HCT116 (cell line): ENCODE measurements at regions not wholly inside any gene's neighbourhood (a gene's known extent, or its start where the extent isn't known, plus 50 kb on each side); places are given as distances from the start of the nearest gene placed in this dataset.

ENCODE experiments used
- ATAC-seq: fragments of 200-7000 bp; cut with Tn5 transposase; 2 replicates; pipeline ENCODE4 v1.9.1; 2020; ENCODE audit warnings: mild to moderate bottlenecking, moderate library complexity
- BruUV-seq: library from RNA; stranded (reverse); fragments of 400-500 nt; replicated peaks from 2 replicates; lab custom pipeline; 2021; lab: Mats Ljungman, UMichigan
- CTCF ChIA-PET: fragments of 300-600 bp; sonication (Branson Sonifier 250); formaldehyde crosslinking; loops from one replicate; lab custom pipeline; 2021; ENCODE audit warnings: antibody characterized with exemption; lab: Charles Lee
- POLR2A ChIA-PET: fragments of 300-600, 350-600 bp; sonication (Branson Sonifier 250); formaldehyde crosslinking; loops from one replicate; lab custom pipeline; 2021; ENCODE audit warnings: antibody characterized with exemption; lab: Charles Lee
- RAD21 ChIA-PET, 2 experiments: fragments of 300-600 bp; sonication (Branson Sonifier 250); formaldehyde crosslinking; loops; one replicate each; lab custom pipeline; 2023; ENCODE audit warnings: low total read pairs in 2 of 2; ENCODE audit not compliant: uncharacterized antibody in 2 of 2, unreplicated experiment in 2 of 2, low non-redundant PET in 1 of 2; lab: Charles Lee
- DNase-seq: peaks from one replicate; pipeline ENCODE4 v3.0.0-alpha.2; 2010; ENCODE audit warnings: low read depth, low spot score
- H2AFZ ChIP-seq: fragments of 200-600 bp; shearing (Covaris generic), sonication (generic); 2 replicates; pipeline ENCODE4 v1.6.1; 2017; ENCODE audit warnings: low read depth, mixed run types, mixed read lengths, antibody characterized with exemption, low read length; ENCODE audit not compliant: poor library complexity, severe bottlenecking
- H3K27ac ChIP-seq: 2 replicates; pipeline ENCODE4 v1.5.1; 2012; ENCODE audit warnings: low read depth, low read length
- H3K27me3 ChIP-seq: fragments of 200-600 bp; sonication (generic); 2 replicates; pipeline ENCODE4 v1.6.1; 2016; ENCODE audit warnings: mixed run types, low read length, mixed read lengths; ENCODE audit not compliant: insufficient read depth
- H3K36me3 ChIP-seq, 2 experiments: fragments of 200-500 bp in 1 of 2; fragments of 200-600 bp in 1 of 2; sonication (Bioruptor generic) in 1 of 2; sonication (generic) in 1 of 2; 2 replicates each; pipeline versions ENCODE4 v1.5.1 to v1.6.1; 2014 to 2016; ENCODE audit warnings: low read length in 2 of 2, inconsistent platforms in 1 of 2, mixed read lengths in 1 of 2, mixed run types in 1 of 2; ENCODE audit not compliant: insufficient read depth in 2 of 2, control insufficient read depth in 1 of 2
- H3K4me1 ChIP-seq, 2 experiments: fragments of 200-600 bp in 1 of 2; sonication (generic) in 1 of 2; 2 replicates each; pipeline versions ENCODE4 v1.5.1 to v1.6.1; 2012 to 2017; ENCODE audit warnings: low read length in 2 of 2, inconsistent platforms in 1 of 2, mild to moderate bottlenecking in 1 of 2, mixed read lengths in 1 of 2, mixed run types in 1 of 2, moderate library complexity in 1 of 2; ENCODE audit not compliant: insufficient read depth in 2 of 2, control insufficient read depth in 1 of 2
- H3K4me2 ChIP-seq: fragments of 200-600 bp; sonication (generic); 2 replicates; pipeline ENCODE4 v1.6.1; 2017; ENCODE audit warnings: mixed run types, low read length, mixed read lengths
- H3K4me3 ChIP-seq, 2 experiments: fragments of 200-600 bp in 1 of 2; sonication (generic) in 1 of 2; replicated peaks in 1 of 2; 2 replicates each; pipeline ENCODE4 v1.5.1; 2011 to 2016; ENCODE audit warnings: low read length in 2 of 2, control low read depth in 1 of 2, low read depth in 1 of 2, mild to moderate bottlenecking in 1 of 2, mixed read lengths in 1 of 2, mixed run types in 1 of 2
- H3K79me2 ChIP-seq: fragments of 200-600 bp; sonication (generic); 2 replicates; pipeline ENCODE4 v1.6.1; 2017; ENCODE audit warnings: mild to moderate bottlenecking, mixed run types, low read length, moderate library complexity, mixed read lengths; ENCODE audit not compliant: insufficient read depth
- H3K9ac ChIP-seq: fragments of 200-600 bp; sonication (generic); 2 replicates; pipeline ENCODE4 v1.6.1; 2016; ENCODE audit warnings: low read length, mixed read lengths
- H3K9me2 ChIP-seq: fragments of 200-600 bp; sonication (generic), shearing (Covaris generic); 2 replicates; pipeline ENCODE4 v1.6.1; 2017; ENCODE audit warnings: mixed run types, mild to moderate bottlenecking, moderate library complexity; ENCODE audit not compliant: insufficient read depth
- H3K9me3 ChIP-seq, 2 experiments: fragments of 200-500 bp in 1 of 2; fragments of 200-600 bp in 1 of 2; sonication (Bioruptor generic) in 1 of 2; sonication (generic) in 1 of 2; 2 replicates each; pipeline ENCODE4 v1.6.1; 2014 to 2017; ENCODE audit warnings: low read length in 2 of 2, mixed read lengths in 2 of 2, inconsistent platforms in 1 of 2, low read depth in 1 of 2, mild to moderate bottlenecking in 1 of 2, mixed run types in 1 of 2, moderate library complexity in 1 of 2; ENCODE audit not compliant: control insufficient read depth in 1 of 2, insufficient read depth in 1 of 2
- H4K20me1 ChIP-seq: fragments of 200-600 bp; sonication (generic), shearing (Covaris generic); 2 replicates; pipeline ENCODE4 v1.6.1; 2017; ENCODE audit warnings: mixed run types, mild to moderate bottlenecking, moderate library complexity; ENCODE audit not compliant: insufficient read depth
- CTCF ChIP-seq, 3 experiments: fragments of 200-600 bp in 1 of 3; sonication (generic) in 1 of 3; IDR thresholded peaks in 2 of 3; conservative IDR thresholded peaks in 1 of 3; 2 replicates each; pipeline ENCODE4 v1.5.1; 2012 to 2017; ENCODE audit warnings: low read depth in 2 of 3, low read length in 2 of 3, antibody characterized with exemption in 1 of 3, borderline replicate concordance in 1 of 3, control low read depth in 1 of 3, mild to moderate bottlenecking in 1 of 3, mixed read lengths in 1 of 3, mixed run types in 1 of 3, moderate library complexity in 1 of 3; ENCODE audit not compliant: insufficient read depth in 1 of 3
- EGR1 ChIP-seq: IDR thresholded peaks from 2 replicates; pipeline ENCODE4 v1.6.1; 2012; ENCODE audit warnings: low read depth
- EZH2 ChIP-seq: fragments of 200-600 bp; sonication (generic); IDR thresholded peaks from 2 replicates; pipeline ENCODE4 v1.6.1; 2017; ENCODE audit warnings: antibody characterized with exemption, mixed run types
- EZH2phosphoT487 ChIP-seq: fragments of 200-600 bp; IDR thresholded peaks from 2 replicates; pipeline ENCODE4 v1.6.1; 2018; ENCODE audit warnings: antibody characterized with exemption, borderline replicate concordance
- POLR2A ChIP-seq: IDR thresholded peaks from 2 replicates; pipeline ENCODE4 v1.7.0; 2011; ENCODE audit warnings: borderline replicate concordance; ENCODE audit not compliant: insufficient read depth, insufficient read length; ENCODE audit errors: extremely low read depth
- POLR2AphosphoS5 ChIP-seq: IDR thresholded peaks from 2 replicates; pipeline ENCODE4 v1.6.1; 2011; ENCODE audit warnings: mild to moderate bottlenecking, low read depth, low read length, moderate library complexity
- RAD21 ChIP-seq: IDR thresholded peaks from 2 replicates; pipeline ENCODE4 v1.6.1; 2012; ENCODE audit warnings: low read depth, mild to moderate bottlenecking
- SIN3A ChIP-seq: IDR thresholded peaks from 2 replicates; pipeline ENCODE4 v1.6.1; 2012; ENCODE audit warnings: low read depth
- SP1 ChIP-seq: IDR thresholded peaks from 2 replicates; pipeline ENCODE4 v1.6.1; 2012; ENCODE audit warnings: low read depth
- SRF ChIP-seq: IDR thresholded peaks from 2 replicates; pipeline ENCODE4 v1.6.1; 2012; ENCODE audit warnings: low read depth
- TCF7L2 ChIP-seq: IDR thresholded peaks from 2 replicates; pipeline ENCODE4 v1.7.0; 2011; ENCODE audit warnings: borderline replicate concordance, inconsistent platforms; ENCODE audit not compliant: insufficient read depth, insufficient read length; ENCODE audit errors: extremely low read depth
- YY1 ChIP-seq: IDR thresholded peaks from 2 replicates; pipeline ENCODE4 v1.6.1; 2011; ENCODE audit warnings: low read length, low read depth, moderate library complexity, mild to moderate bottlenecking; ENCODE audit not compliant: insufficient replicate concordance; ENCODE audit errors: extremely low read depth
- ZBTB33 ChIP-seq: IDR thresholded peaks from 2 replicates; pipeline ENCODE4 v1.6.1; 2011; ENCODE audit warnings: mild to moderate bottlenecking, low read length, moderate library complexity; ENCODE audit not compliant: insufficient replicate concordance; ENCODE audit errors: extremely low read depth
- ZFX ChIP-seq: fragments of 450-650 bp; IDR thresholded peaks from 2 replicates; pipeline ENCODE4 v1.6.1; 2017
- intact Hi-C: fragments of 100-400 bp; cut with micrococcal nuclease; formaldehyde crosslinking; loops from 2 replicates; pipeline ENCODE4 v1.10.0; 2022

GRCh38 chr20:51861726-51862466, 59.6 kb upstream of the SALL4 start:
- TF ChIP-seq EZH2phosphoT487 (no peak), TCF7L2 (no peak), POLR2AphosphoS5 (no peak), SRF (no peak), RAD21 (no peak)
- DNase-seq (no peak), ATAC-seq (no peak)
- no peak overlapping the region for H3K4me2 ChIP-seq
- no peak overlapping the region for H2AFZ ChIP-seq
- ChIA-PET CTCF (no interaction called here), RAD21 (no interaction called here), POLR2A (no interaction called here)
- no peaks in the 10 kb centered on the region for H3K4me1 ChIP-seq
- H3K79me2 ChIP-seq: no peaks in the 10 kb centered on the region
- no peaks in the 10 kb centered on the region for H3K27me3 ChIP-seq
- no peak overlapping the region for H3K4me3 ChIP-seq
- no peaks in the 10 kb centered on the region for H3K9me2 ChIP-seq
- intact Hi-C loops: no loop called here
- H3K9ac ChIP-seq: no peak overlapping the region
- H4K20me1 ChIP-seq: no peaks in the 10 kb centered on the region
- H3K36me3 ChIP-seq: no peaks in the 10 kb centered on the region
- no peaks in the 10 kb centered on the region for H3K9me3 ChIP-seq
- no peak overlapping the region for H3K27ac ChIP-seq
- BruUV-seq: no TSS peak

DNA sequence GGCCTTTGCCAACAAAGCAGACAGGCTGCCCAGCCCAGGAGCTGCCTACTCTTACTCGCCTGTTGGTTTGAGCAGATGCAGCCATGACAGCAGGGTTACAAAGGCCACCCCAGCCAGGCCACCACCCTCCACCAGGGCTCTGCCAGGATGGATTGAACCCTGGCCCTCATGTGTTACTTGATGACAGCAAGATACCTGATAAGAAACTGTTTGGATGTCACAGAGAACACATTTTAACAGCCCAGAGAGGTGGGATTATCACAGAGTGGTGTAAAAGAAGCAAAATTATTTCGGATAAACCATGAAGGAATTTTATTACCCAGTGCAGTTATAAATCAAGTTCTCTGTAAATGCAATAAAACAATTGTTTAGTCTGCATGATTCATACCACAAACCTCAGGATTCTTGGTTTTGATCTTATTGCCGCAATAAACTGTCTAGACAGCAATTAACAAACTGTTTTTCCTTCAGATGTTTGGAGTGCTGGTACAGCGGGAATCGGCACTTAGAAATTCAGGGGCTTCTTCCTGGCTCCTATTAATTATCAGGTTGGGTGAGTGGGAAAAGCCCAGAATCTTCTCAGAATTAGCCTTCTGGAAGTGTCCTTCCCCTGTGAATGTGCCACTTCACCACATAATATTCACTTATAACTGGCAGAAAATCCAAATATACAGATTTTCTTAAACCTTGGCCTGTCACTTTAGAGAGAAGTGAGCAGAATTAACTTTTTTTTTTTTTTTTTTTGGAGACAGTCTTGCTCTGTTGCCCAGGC, 58.0 kb upstream of the SALL4 start:
- Histone ChIP-seq H3K27me3 (no peaks in the 10 kb centered on the region), H3K79me2 (no peaks in the 10 kb centered on the region), H3K9me2 (no peaks in the 10 kb centered on the region), H3K9me3 (no peaks in the 10 kb centered on the region), H4K20me1 (no peaks in the 10 kb centered on the region), H3K4me3 (no peak overlapping the region), H2AFZ (no peak overlapping the region), H3K4me2 (no peak overlapping the region), H3K27ac (no peak overlapping the region), H3K36me3 (no peaks in the 10 kb centered on the region), H3K4me1 (no peaks in the 10 kb centered on the region), H3K9ac (no peak overlapping the region)
- no peak for TF ChIP-seq POLR2A
- no peak for TF ChIP-seq YY1
- no peak for TF ChIP-seq SP1
- no peak for TF ChIP-seq EZH2
- TF ChIP-seq POLR2AphosphoS5: no peak
- TF ChIP-seq SIN3A: no peak
- no peak for TF ChIP-seq EGR1
- TF ChIP-seq ZFX: no peak
- no peak for TF ChIP-seq EZH2phosphoT487
- no peak for TF ChIP-seq CTCF (IDR thresholded peaks at IDR 0.05 in 2 of 3, conservative IDR thresholded peaks at IDR 0.05 in 1 of 3; ENCODE audit: borderline replicate concordance in 1 of 3, insufficient read depth in 1 of 3, low read depth in 2 of 3, low read length in 2 of 3)
- TF ChIP-seq ZBTB33: no peak
- ChIA-PET POLR2A (no interaction called here), RAD21 (no interaction called here), CTCF (no interaction called here)
- ATAC-seq (no peak), DNase-seq (no peak)
- intact Hi-C loops: no loop called here
- no TSS peak for BruUV-seq
